H9 (cell line): ENCODE measurements at regions not wholly inside any gene's neighbourhood (a gene's known extent, or its start where the extent isn't known, plus 50 kb on each side); places are given as distances from the start of the nearest gene placed in this dataset.

Experiments
- DNase-seq: peaks from one replicate; pipeline ENCODE4 v3.0.0-alpha.2; 2017
- H2AFZ ChIP-seq: one replicate; pipeline ENCODE4 v1.6.1; 2013; ENCODE audit warnings: mild to moderate bottlenecking, low read length, control low read depth, moderate library complexity
- H2AK5ac ChIP-seq: 2 replicates; pipeline ENCODE4 v1.6.1; 2013; ENCODE audit warnings: low read length, control low read depth, mixed read lengths; ENCODE audit not compliant: insufficient read length
- H2BK120ac ChIP-seq: one replicate; pipeline ENCODE4 v1.6.1; 2013; ENCODE audit warnings: low read depth, mild to moderate bottlenecking, low read length, control low read depth, inconsistent platforms; ENCODE audit not compliant: poor library complexity, severe bottlenecking
- H2BK12ac ChIP-seq: 2 replicates; pipeline ENCODE4 v1.6.1; 2013; ENCODE audit warnings: low read length, control low read depth, mixed read lengths, low read depth; ENCODE audit not compliant: insufficient read length
- H2BK15ac ChIP-seq: 2 replicates; pipeline ENCODE4 v1.6.1; 2013; ENCODE audit warnings: low read depth, low read length, control low read depth
- H2BK20ac ChIP-seq: one replicate; pipeline ENCODE4 v1.6.1; 2013; ENCODE audit warnings: low read depth, mild to moderate bottlenecking, low read length, control low read depth, inconsistent platforms; ENCODE audit not compliant: poor library complexity, severe bottlenecking
- H2BK5ac ChIP-seq: 2 replicates; pipeline ENCODE4 v1.6.1; 2013; ENCODE audit warnings: low read length, control low read depth, mixed read lengths; ENCODE audit not compliant: insufficient read length
- H3K14ac ChIP-seq: 2 replicates; pipeline ENCODE4 v1.6.1; 2013; ENCODE audit warnings: low read length, control low read depth; ENCODE audit not compliant: insufficient read depth
- H3K18ac ChIP-seq: 2 replicates; pipeline ENCODE4 v1.6.1; 2013; ENCODE audit warnings: low read depth, mild to moderate bottlenecking, mixed read lengths, low read length, control low read depth; ENCODE audit not compliant: insufficient read length
- H3K23ac ChIP-seq: 2 replicates; pipeline ENCODE4 v1.6.1; 2013; ENCODE audit warnings: low read length, control low read depth, mixed read lengths, low read depth; ENCODE audit not compliant: insufficient read length
- H3K23me2 ChIP-seq: 2 replicates; pipeline ENCODE4 v1.6.1; 2013; ENCODE audit warnings: low read depth, mild to moderate bottlenecking, mixed read lengths, low read length, control low read depth; ENCODE audit not compliant: insufficient read length, poor library complexity, severe bottlenecking
- H3K27ac ChIP-seq: 2 replicates; pipeline ENCODE4 v1.5.1; 2013; ENCODE audit warnings: low read length, control low read depth, mixed read lengths, low read depth; ENCODE audit not compliant: insufficient read length
- H3K27me3 ChIP-seq: 2 replicates; pipeline ENCODE4 v1.6.1; 2013; ENCODE audit warnings: low read length, control low read depth, inconsistent platforms; ENCODE audit not compliant: insufficient read depth
- H3K4ac ChIP-seq: 2 replicates; pipeline ENCODE4 v1.6.1; 2013; ENCODE audit warnings: low read depth, mild to moderate bottlenecking, control low read depth, inconsistent platforms, low read length, moderate library complexity
- H3K4me1 ChIP-seq: 2 replicates; pipeline ENCODE4 v1.6.1; 2013; ENCODE audit warnings: low read length, control low read depth, inconsistent platforms; ENCODE audit not compliant: insufficient read depth
- H3K4me2 ChIP-seq: 2 replicates; pipeline ENCODE4 v1.6.1; 2013; ENCODE audit warnings: low read length, control low read depth, mixed read lengths; ENCODE audit not compliant: insufficient read length, insufficient read depth
- H3K56ac ChIP-seq: 2 replicates; pipeline ENCODE4 v1.6.1; 2013; ENCODE audit warnings: low read depth, mild to moderate bottlenecking, mixed read lengths, low read length, control low read depth; ENCODE audit not compliant: insufficient read length
- H3K79me1 ChIP-seq: 2 replicates; pipeline ENCODE4 v1.6.1; 2013; ENCODE audit warnings: low read depth, mild to moderate bottlenecking, moderate library complexity, low read length, control low read depth, inconsistent platforms; ENCODE audit not compliant: insufficient read depth, poor library complexity, severe bottlenecking
- H3K79me2 ChIP-seq: 2 replicates; pipeline ENCODE4 v1.6.1; 2013; ENCODE audit warnings: low read length, control low read depth, inconsistent platforms; ENCODE audit not compliant: insufficient read depth
- H3K9ac ChIP-seq: 2 replicates; pipeline ENCODE4 v1.6.1; 2013; ENCODE audit warnings: low read length, control low read depth, mixed read lengths; ENCODE audit not compliant: insufficient read length; ENCODE audit errors: extremely low read depth
- H3K9me3 ChIP-seq: one replicate; pipeline ENCODE4 v1.6.1; 2013; ENCODE audit warnings: low read depth, low read length, inconsistent platforms; ENCODE audit not compliant: control insufficient read depth
- H3T11ph ChIP-seq: one replicate; pipeline ENCODE4 v1.6.1; 2013; ENCODE audit warnings: mild to moderate bottlenecking, low read length, control low read depth, inconsistent platforms
- H4K20me1 ChIP-seq: one replicate; pipeline ENCODE4 v1.6.1; 2013; ENCODE audit not compliant: control insufficient read depth, insufficient read length, insufficient read depth
- H4K5ac ChIP-seq: 2 replicates; pipeline ENCODE4 v1.6.1; 2013; ENCODE audit warnings: low read depth, mild to moderate bottlenecking, mixed read lengths, low read length, control low read depth; ENCODE audit not compliant: insufficient read length
- H4K8ac ChIP-seq: replicated peaks from 2 replicates; pipeline ENCODE4 v1.6.1; 2013; ENCODE audit warnings: low read length, control low read depth, mixed read lengths, low read depth; ENCODE audit not compliant: insufficient read length
- H4K91ac ChIP-seq: 2 replicates; pipeline ENCODE4 v1.6.1; 2013; ENCODE audit warnings: low read depth, mild to moderate bottlenecking, moderate library complexity, mixed read lengths, low read length, control low read depth; ENCODE audit not compliant: insufficient read length
- H3K27ac Mint-ChIP-seq, 3 experiments: 2 replicates in 2 of 3; 3 replicates in 1 of 3; pipeline ENCODE4 v1.8.0; 2020 to 2021; ENCODE audit warnings: mixed read lengths in 3 of 3, mild to moderate bottlenecking in 1 of 3, moderate library complexity in 1 of 3
- H3K27me3 Mint-ChIP-seq: 2 replicates; pipeline ENCODE4 v1.8.0; 2021; ENCODE audit warnings: low read depth, mild to moderate bottlenecking, moderate library complexity, mixed read lengths
- H3K36me3 Mint-ChIP-seq, 3 experiments: 2 replicates in 2 of 3; 3 replicates in 1 of 3; pipeline ENCODE4 v1.8.0; 2020 to 2021; ENCODE audit warnings: low read depth in 3 of 3, mixed read lengths in 3 of 3; ENCODE audit not compliant: insufficient read depth in 1 of 3
- H3K4me1 Mint-ChIP-seq, 2 experiments: 2 replicates each; pipeline ENCODE4 v1.8.0; 2020; ENCODE audit warnings: mixed read lengths in 2 of 2
- H3K4me3 Mint-ChIP-seq, 2 experiments: 2 replicates in 1 of 2; 3 replicates in 1 of 2; pipeline ENCODE4 v1.8.0; 2020 to 2021; ENCODE audit warnings: mild to moderate bottlenecking in 2 of 2, mixed read lengths in 2 of 2, moderate library complexity in 1 of 2
- H3K9me3 Mint-ChIP-seq, 2 experiments: 2 replicates in 1 of 2; 3 replicates in 1 of 2; pipeline ENCODE4 v1.8.0; 2020; ENCODE audit warnings: mild to moderate bottlenecking in 2 of 2, mixed read lengths in 2 of 2, moderate library complexity in 1 of 2
- CTCF ChIP-seq: fragments of 200-600 bp; sonication (generic); conservative IDR thresholded peaks from 3 replicates; pipeline ENCODE4 v1.8.0; 2021; ENCODE audit warnings: antibody characterized with exemption, mild to moderate bottlenecking
- WGBS: extraction: QIAGEN DNeasy Blood & Tissue Kit; methylation state at CpG from one replicate; pipeline ENCODE4 v1.1.7; 2013; ENCODE audit warnings: missing lambda C conversion rate, low lambda C conversion rate, mixed read lengths; ENCODE audit not compliant: insufficient read length; ENCODE audit errors: extremely low coverage; 5-methylcytosine and 5-hydroxymethylcytosine counted together

DNA sequence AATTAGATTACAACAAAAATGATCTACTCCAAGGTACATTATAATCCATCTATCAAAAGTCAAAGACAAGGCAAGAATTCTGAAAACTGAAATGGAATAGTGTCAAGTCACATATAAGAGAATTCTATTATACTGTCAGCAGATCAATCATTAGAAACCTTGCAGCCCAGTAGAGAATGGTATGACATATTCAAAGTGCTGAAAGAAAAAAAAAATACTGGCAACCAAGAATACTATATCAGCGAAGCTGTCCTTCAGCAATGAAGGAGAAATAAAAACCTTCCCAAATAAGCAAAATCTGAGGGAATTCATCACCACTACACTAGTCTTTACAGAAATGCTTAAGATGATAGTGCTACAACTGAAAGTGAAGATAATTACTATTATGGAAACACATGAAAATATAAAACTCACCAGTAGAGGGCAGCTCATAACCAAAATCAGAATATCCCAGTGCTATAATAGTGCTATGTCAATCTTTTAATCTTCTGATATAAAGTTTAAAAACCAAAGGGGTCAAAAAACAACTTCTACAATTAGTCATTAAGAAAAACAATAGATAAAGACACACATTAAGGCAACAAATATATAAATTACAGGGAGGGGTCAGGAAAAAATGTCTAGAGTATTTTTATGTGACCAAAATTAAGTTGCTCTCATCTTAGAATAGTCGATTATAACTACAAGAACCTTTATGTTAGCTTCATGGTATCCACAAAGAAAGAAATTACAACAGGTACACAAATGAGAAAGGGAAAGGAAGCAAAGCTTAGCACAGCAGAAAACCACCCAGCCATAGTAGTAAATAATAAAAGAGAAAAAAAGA lies 190.7 kb upstream of the CNTN6 start:
- Histone ChIP-seq H2BK15ac (no peak overlapping the region), H3K27ac (no peak overlapping the region), H3K79me1 (no peaks in the 10 kb centered on the region), H3K23me2 (no peaks in the 10 kb centered on the region), H3T11ph (no peak overlapping the region), H4K8ac (no peak overlapping the region), H3K4ac (no peak overlapping the region), H2BK5ac (no peak overlapping the region), H3K23ac (no peak overlapping the region), H4K5ac (no peak overlapping the region), H2AK5ac (no peak overlapping the region), H4K20me1 (no peaks in the 10 kb centered on the region), H2AFZ (no peak overlapping the region), H3K56ac (no peak overlapping the region), H3K4me2 (no peak overlapping the region), H3K14ac (no peak overlapping the region), H4K91ac (no peak overlapping the region), H2BK12ac (no peak overlapping the region), H3K18ac (no peak overlapping the region), H3K9me3 (no peaks in the 10 kb centered on the region), H3K27me3 (no peaks in the 10 kb centered on the region), H3K79me2 (no peaks in the 10 kb centered on the region), H3K4me1 (no peaks in the 10 kb centered on the region), H2BK120ac (no peak overlapping the region), H3K9ac (no peak overlapping the region), H2BK20ac (no peak overlapping the region)
- peaks cover 11 to 16% of the 10 kb centered on the region in 2 experiments for H3K4me1 Mint-ChIP-seq
- H3K4me3 Mint-ChIP-seq = no peak overlapping the region
- H3K36me3 Mint-ChIP-seq = peaks cover 0 to 1% (median 0%) of the 10 kb centered on the region in 3 experiments; a peak in 3 of 7 replicates
- peaks cover 11 to 16% of the 10 kb centered on the region in 2 experiments for H3K9me3 Mint-ChIP-seq
- no peak overlapping the region for H3K27ac Mint-ChIP-seq
- DNase-seq = no peak
- no CpG with 5 or more reads among the region's 2 CpGs for WGBS
- peaks cover 48% of the 10 kb centered on the region for H3K27me3 Mint-ChIP-seq
- TF ChIP-seq CTCF = peak; percentile 79
